Mesenteric fat pad (tissue), 1 donor: ENCODE measurements at regions not wholly inside any gene's neighbourhood (a gene's known extent, or its start where the extent isn't known, plus 50 kb on each side); places are given as distances from the start of the nearest gene placed in this dataset.

ENCODE experiments used
- DNase-seq: peaks from one replicate; pipeline ENCODE4 v3.0.0-alpha.2; 2020; ENCODE audit warnings: low spot score
- donor health status: DM: yes; HTN: yes; CAD: no.

- no peak for DNase-seq
Observed at GRCh38 chr7:84425702-84426259, 231.2 kb upstream of the SEMA3A start.

GRCh38 chr7:84422790-84423189 is 228.2 kb upstream of the SEMA3A start:
- DNase-seq: no peak

- DNase-seq: no peak
Observed at GRCh38 chr7:84412161-84412969, 217.8 kb upstream of the SEMA3A start.

- DNase-seq: no peak
Observed at GRCh38 chr7:84399661-84400060, 205.1 kb upstream of the SEMA3A start.

- DNase-seq: no peak
Observed at GRCh38 chr7:84394219-84394618, 199.6 kb upstream of the SEMA3A start.

GRCh38 chr7:84393786-84394185 is 199.2 kb upstream of the SEMA3A start:
- DNase-seq: no peak

GRCh38 chr7:84390845-84391244 is 196.3 kb upstream of the SEMA3A start:
- no peak for DNase-seq

GRCh38 chr7:84389242-84389641 is 194.7 kb upstream of the SEMA3A start:
- DNase-seq: no peak

- no peak for DNase-seq
Observed at GRCh38 chr7:84387595-84387994, 193.0 kb upstream of the SEMA3A start.

GRCh38 chr7:84384417-84384816 is 189.8 kb upstream of the SEMA3A start:
- DNase-seq: no peak

GRCh38 chr7:84379446-84379845 is 184.9 kb upstream of the SEMA3A start:
- DNase-seq: no peak

- no peak for DNase-seq
Observed at GRCh38 chr7:84372712-84373111, 178.1 kb upstream of the SEMA3A start.

GRCh38 chr7:84372155-84372621 is 177.6 kb upstream of the SEMA3A start:
- no peak for DNase-seq

GRCh38 chr7:84370114-84370513 is 175.5 kb upstream of the SEMA3A start:
- no peak for DNase-seq

- no peak for DNase-seq
Observed at GRCh38 chr7:84368122-84368521, 173.5 kb upstream of the SEMA3A start.

- no peak for DNase-seq
Observed at GRCh38 chr7:84364708-84365107, 170.1 kb upstream of the SEMA3A start.

- no peak for DNase-seq
Observed at GRCh38 chr7:84363741-84364140, 169.2 kb upstream of the SEMA3A start.

GRCh38 chr7:84362828-84363227 is 168.2 kb upstream of the SEMA3A start:
- DNase-seq: no peak

- no peak for DNase-seq
Observed at GRCh38 chr7:84362360-84362759, 167.8 kb upstream of the SEMA3A start.

GRCh38 chr7:84354866-84355265 is 160.3 kb upstream of the SEMA3A start:
- no peak for DNase-seq

GRCh38 chr7:84354030-84354429 is 159.4 kb upstream of the SEMA3A start:
- DNase-seq: no peak

GRCh38 chr7:84339306-84339705 is 144.7 kb upstream of the SEMA3A start:
- no peak for DNase-seq

- no peak for DNase-seq
Observed at GRCh38 chr7:84337429-84337828, 142.8 kb upstream of the SEMA3A start.
